ENCODE measurements at regions not wholly inside any gene's neighbourhood (a gene's known extent, or its start where the extent isn't known, plus 50 kb on each side); places are given as distances from the start of the nearest gene placed in this dataset.
"Not testable (repeated sequence)": the region's sequence is repeated elsewhere in the genome, so short reads cannot be mapped to it uniquely, and the experiment has no call there.

DNA sequence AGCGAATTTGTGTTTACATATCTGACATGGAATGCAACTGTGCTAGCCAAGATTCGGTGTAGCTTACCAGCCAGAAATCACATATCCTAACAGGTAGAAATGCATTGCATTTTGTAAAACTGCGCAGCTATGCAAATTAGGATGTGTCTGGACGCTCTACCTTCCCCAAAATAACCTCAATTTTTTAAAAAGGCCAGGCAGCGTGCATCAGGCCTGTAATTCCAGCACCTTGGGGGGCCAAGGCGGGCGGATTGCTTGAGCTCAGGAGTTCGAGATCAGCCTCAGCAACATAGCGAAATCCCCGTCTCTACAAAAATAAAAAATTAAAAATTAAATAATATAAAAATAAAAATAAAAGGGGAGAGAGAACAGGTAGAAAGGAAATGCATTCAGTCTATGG is 305.0 kb downstream of the TYW1 start:
- Mint-ChIP-seq H3K36me3 (peaks cover 5 to 18% of the 10 kb centered on the region in 2 donors), H3K4me1 (peaks cover 14 to 22% of the 10 kb centered on the region in 2 donors), H3K27ac (no peak overlapping the region), H3K9me3 (no peaks in the 10 kb centered on the region), H3K27me3 (no peaks in the 10 kb centered on the region), H3K4me3 (peak overlapping the region; percentile 89 to 95)
- DNase-seq: no peak
- ATAC-seq (replicated peaks): no peak

DNA sequence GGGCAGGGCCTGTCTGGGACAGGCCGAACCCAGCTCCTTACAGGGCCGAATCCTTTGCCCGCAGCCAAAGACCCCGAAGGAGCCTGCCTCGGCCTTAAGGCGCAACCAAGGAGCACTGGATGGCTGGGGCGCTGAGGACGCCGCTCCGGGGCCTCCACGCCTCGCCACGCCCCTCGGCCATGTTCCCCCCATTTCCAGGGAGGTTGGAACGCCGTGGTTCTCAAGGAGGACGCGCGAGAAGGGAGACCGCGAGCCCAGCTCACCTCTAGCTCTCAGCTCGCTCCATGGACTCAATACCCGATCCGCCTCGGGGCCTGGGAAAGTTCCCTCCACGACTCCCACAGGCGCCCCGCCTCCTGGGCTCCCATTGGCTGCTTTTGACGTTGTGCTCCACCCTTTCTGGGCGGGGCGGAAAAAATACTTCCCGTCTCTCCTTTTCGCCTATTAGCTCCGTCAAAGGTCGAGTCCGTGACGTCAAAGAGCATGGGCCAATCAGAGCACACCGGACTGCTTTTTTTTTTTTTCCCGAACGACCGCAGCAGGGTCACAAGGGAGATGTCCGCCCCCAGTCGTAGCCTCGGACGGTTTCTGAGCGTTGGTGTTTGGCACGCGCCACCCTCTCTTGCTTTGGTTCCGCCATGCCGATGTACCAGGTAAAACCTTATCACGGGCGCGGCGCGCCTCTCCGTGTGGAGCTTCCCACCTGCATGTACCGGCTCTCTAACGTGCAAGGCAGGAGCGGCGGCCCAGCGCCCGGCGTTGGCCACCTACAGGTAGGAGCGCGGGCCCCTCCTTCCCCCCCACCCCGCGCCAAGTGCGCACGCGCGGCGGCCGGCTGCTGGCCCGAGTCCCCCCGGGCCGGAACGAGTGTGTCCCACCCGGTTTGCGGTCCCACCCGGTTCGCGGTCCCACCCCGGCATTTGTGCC is 305.7 kb downstream of the TYW1 start:
- peaks cover 14 to 22% of the 10 kb centered on the region in 2 donors for H3K4me1 Mint-ChIP-seq
- peak overlapping the region; percentile 89 to 95 for H3K4me3 Mint-ChIP-seq
- peaks cover 7 to 24% of the 10 kb centered on the region in 2 donors for H3K36me3 Mint-ChIP-seq
- DNase-seq (peak; percentile 97), ATAC-seq (replicated peaks) (peak; percentile 90 to 91)
- no peaks in the 10 kb centered on the region for H3K9me3 Mint-ChIP-seq
- H3K27ac Mint-ChIP-seq: peak overlapping the region; percentile 98
- H3K27me3 Mint-ChIP-seq: no peaks in the 10 kb centered on the region

DNA sequence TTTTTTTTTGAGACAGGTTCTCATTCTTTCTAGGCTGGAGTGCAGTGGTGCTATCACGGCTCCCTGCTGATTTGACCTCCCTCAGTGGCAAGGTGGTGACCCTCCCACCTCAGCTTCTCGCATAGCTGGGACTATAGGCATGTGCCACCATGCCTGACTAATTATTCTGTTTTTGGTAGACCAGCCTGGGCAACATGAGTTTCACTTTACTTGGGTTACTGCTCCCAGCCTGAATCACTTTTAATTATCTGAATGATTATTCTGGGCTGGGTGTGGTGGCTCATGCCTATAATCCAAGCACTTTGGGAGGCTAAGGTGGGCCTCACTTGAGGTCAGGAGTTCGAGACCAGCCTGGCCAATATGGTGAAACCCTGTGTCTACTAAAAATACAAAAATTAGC is 308.2 kb downstream of the TYW1 start:
- ATAC-seq (replicated peaks) (peak; percentile 15 to 22), DNase-seq (peak; percentile 3)
- H3K27me3 Mint-ChIP-seq, H3K9me3 Mint-ChIP-seq: not testable (repeated sequence)
- H3K4me1 Mint-ChIP-seq: peaks cover 13 to 22% of the 10 kb centered on the region in 2 donors
- H3K4me3 Mint-ChIP-seq: peak overlapping the region; percentile 25 to 71
- H3K36me3 Mint-ChIP-seq: peaks cover 23 to 39% of the 10 kb centered on the region in 2 donors
- peak overlapping the region; percentile 63 for H3K27ac Mint-ChIP-seq

DNA sequence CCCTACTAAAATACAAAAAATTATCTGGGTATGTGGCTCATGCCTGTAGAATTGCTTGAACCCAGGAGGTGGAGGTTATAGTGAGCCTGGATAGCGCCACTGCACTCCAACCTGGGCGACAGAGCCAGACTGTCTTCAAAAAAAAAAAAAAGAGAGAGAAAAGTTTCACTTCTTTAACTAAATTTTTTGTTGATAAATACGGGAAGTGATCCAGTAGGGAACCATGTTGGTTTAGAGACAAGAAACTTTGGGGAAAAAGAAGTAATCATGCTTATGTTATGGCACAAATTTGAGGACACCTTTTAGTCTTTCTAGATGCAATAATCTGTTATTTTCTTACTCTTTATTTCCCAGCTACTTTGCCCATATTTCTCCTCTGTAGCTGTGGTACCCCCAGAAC is 309.7 kb downstream of the TYW1 start:
- Mint-ChIP-seq H3K9me3 (no peaks in the 10 kb centered on the region), H3K36me3 (peaks cover 28 to 51% of the 10 kb centered on the region in 2 donors), H3K27ac (peak overlapping the region; percentile 37), H3K4me3 (no peak overlapping the region), H3K4me1 (peaks cover 12 to 22% of the 10 kb centered on the region in 2 donors), H3K27me3 (no peaks in the 10 kb centered on the region)
- DNase-seq (no peak), ATAC-seq (replicated peaks) (no peak)

DNA sequence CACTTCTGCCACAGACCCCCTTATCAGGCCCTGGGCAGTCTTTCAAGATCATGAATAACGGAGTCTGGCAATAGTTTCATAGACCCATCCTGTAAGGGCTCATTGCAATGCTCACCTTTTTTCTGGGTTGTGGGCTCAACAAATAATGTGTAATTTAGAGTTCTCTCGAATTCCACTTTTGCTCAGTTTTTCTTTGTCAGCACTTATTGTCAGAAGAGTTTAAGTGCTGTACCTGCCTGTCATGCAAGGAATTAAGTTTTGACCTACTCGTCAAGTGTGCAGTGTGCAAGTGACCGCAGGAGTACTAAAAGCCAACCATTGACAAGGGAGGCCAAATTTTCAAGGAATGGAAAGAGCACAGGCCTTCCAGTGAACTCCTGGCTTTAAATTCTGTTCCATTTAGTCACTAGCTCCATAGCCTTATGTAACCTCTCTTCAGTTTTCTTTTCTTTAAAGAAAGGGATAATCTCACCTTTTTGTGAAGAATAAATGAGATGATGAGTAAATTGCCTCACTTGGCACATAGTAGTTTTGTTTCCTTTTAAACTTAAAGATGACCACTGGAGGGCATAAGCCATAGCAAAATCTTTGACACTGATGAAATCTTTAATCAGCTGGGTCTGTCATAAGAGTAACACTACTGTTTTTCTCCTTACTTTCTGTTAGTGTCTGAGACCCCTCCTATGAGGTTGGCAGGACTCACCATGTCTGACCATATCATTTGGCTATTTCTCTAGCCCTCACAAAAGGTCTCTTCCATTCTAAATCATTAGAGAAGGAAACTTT is 313.3 kb downstream of the TYW1 start:
- no peak for DNase-seq
- no peaks in the 10 kb centered on the region for H3K9me3 Mint-ChIP-seq
- no peak for ATAC-seq (replicated peaks)
- peaks cover 9 to 11% of the 10 kb centered on the region in 2 donors for H3K4me1 Mint-ChIP-seq
- H3K4me3 Mint-ChIP-seq: no peak overlapping the region
- H3K27me3 Mint-ChIP-seq: no peaks in the 10 kb centered on the region
- peaks cover 37 to 72% of the 10 kb centered on the region in 2 donors for H3K36me3 Mint-ChIP-seq
- H3K27ac Mint-ChIP-seq: no peak overlapping the region

DNA sequence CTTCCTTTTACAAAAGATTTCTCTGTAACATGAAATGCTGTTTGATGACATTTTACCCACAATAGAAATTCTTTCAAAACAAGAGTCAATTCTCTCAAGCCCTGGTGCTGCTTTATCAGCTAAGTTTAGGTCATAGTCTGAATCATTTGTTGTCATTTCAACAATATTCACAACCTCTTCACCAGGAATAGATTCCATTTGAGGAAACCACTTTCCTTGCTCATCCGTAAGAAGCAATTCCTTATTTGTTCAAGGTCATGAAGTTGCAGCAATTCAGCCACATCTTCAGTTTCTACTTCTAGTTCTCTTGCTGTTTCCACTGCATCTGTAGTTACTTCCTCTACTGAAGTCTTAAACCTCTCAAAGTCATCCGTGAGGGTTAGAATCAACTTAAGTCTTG is 315.3 kb downstream of the TYW1 start:
- no peaks in the 10 kb centered on the region for H3K9me3 Mint-ChIP-seq
- ATAC-seq (replicated peaks): no peak
- H3K27me3 Mint-ChIP-seq: no peaks in the 10 kb centered on the region
- no peak overlapping the region for H3K27ac Mint-ChIP-seq
- DNase-seq: no peak
- peaks cover 44 to 73% of the 10 kb centered on the region in 2 donors for H3K36me3 Mint-ChIP-seq
- peaks cover 0 to 5% of the 10 kb centered on the region in 2 donors for H3K4me1 Mint-ChIP-seq
- no peak overlapping the region for H3K4me3 Mint-ChIP-seq

DNA sequence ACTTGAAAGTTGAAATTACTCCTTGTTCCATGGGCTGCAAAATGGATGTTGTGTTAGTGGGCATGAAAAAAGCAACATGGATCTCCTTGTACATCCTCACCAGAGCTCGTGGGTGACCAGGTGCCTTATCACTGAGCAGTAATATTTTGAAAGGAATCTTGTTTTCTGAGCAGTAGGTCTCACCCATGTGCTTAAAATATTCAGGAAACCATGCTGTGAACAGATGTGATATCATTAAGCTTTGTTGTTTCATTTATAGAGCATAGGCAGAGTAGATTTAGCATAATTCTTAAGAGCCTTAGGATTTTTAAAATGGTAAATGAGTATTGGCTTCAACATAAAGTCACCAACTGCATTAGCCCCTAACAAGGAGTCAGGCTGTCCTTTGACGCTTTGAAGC is 316.6 kb downstream of the TYW1 start:
- peaks cover 0 to 5% of the 10 kb centered on the region in 2 donors for H3K4me1 Mint-ChIP-seq
- H3K27me3 Mint-ChIP-seq: no peaks in the 10 kb centered on the region
- H3K36me3 Mint-ChIP-seq: peaks cover 44 to 68% of the 10 kb centered on the region in 2 donors
- no peaks in the 10 kb centered on the region for H3K9me3 Mint-ChIP-seq
- no peak for DNase-seq
- H3K27ac Mint-ChIP-seq: no peak overlapping the region
- H3K4me3 Mint-ChIP-seq: no peak overlapping the region
- ATAC-seq (replicated peaks): no peak

DNA sequence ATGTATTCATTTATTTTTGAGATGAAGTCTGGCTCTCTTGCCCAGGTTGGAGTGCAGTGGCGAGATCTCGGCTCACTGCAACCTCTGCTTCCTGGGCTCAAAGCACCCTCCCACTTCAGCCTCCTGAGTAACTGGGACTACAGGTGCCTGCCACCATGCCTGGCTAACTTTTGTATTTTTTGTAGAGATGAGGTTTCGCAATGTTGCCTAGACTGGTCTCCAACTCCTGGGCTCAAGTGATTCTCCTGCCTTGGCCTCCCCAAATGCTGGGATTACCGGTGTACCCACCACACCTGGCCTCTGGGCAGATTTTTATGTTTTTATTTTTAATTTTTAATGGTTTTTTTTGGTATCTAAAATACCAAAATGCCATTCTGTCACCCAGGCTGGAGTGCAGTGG is 320.3 kb downstream of the TYW1 start:
- not testable (repeated sequence) for DNase-seq; H3K27ac Mint-ChIP-seq; H3K27me3 Mint-ChIP-seq; H3K4me3 Mint-ChIP-seq; ATAC-seq (replicated peaks); H3K4me1 Mint-ChIP-seq; H3K9me3 Mint-ChIP-seq
- H3K36me3 Mint-ChIP-seq: peaks cover 35 to 43% of the 10 kb centered on the region in 2 donors

DNA sequence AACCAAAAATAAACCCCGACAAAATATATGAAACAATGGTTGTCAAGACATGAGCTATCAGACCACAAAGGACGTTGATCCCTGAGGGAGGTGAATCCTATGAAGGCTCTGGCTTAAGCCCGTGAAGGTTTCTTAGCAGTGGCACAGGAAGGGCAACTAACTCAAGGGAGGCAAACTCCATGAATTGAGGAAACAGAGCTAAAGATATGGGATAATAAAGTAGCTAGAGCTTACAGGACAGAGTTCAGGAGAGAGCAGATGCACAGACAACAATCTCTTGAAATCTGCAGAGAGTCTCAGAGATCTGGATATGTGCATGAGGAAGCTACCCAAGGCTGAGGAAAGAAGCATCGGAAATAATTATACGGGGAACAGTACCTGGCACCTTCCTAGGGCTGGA is 331.6 kb downstream of the TYW1 start:
- H3K9me3 Mint-ChIP-seq; H3K27me3 Mint-ChIP-seq; DNase-seq; ATAC-seq (replicated peaks); H3K27ac Mint-ChIP-seq; H3K4me3 Mint-ChIP-seq; H3K4me1 Mint-ChIP-seq; H3K36me3 Mint-ChIP-seq: not testable (repeated sequence)

DNA sequence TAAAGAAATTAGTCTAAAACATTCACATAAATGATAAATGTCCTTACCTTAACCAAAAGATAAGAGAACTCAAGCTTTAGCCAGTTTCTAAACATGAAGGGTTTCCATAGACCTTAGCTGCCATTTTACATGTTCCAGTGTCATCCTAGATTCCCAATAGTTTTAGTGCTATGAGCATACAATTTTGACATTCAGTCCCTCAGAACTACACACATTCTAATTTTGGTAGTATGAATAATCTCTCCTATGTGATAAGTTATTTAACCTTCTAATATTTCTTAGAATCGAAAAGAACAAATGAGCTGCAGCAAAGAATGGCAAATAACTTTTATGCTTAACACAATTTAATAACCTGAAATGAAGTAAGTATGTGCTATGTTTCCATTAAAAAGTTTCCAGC is 338.5 kb downstream of the TYW1 start:
- ATAC-seq (replicated peaks); H3K27ac Mint-ChIP-seq; H3K27me3 Mint-ChIP-seq; DNase-seq; H3K9me3 Mint-ChIP-seq; H3K4me3 Mint-ChIP-seq; H3K4me1 Mint-ChIP-seq; H3K36me3 Mint-ChIP-seq: not testable (repeated sequence)

DNA sequence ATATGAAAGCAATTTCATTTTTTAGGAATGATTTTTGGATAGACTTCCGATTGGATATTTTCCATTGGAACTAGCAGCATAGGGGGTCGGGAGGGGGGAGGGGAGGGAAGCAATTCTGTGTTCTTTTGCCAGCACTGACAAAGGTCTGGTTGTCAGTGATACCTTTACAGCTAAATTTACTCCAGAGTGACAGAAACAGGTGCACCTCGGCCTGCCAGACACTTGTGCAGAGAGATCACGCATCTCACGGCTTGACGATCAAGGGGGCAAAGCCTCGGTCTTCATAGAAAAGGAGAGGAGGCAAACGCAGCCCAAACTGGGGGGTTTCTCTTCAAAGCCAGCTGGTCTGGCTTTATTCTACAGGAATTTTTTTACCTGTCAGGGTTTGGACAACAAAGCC is 339.0 kb downstream of the TYW1 start:
- peaks cover 6 to 11% of the 10 kb centered on the region in 2 donors for H3K36me3 Mint-ChIP-seq
- not testable (repeated sequence) for H3K4me1 Mint-ChIP-seq; H3K27ac Mint-ChIP-seq; H3K9me3 Mint-ChIP-seq; ATAC-seq (replicated peaks); H3K4me3 Mint-ChIP-seq; H3K27me3 Mint-ChIP-seq; DNase-seq

DNA sequence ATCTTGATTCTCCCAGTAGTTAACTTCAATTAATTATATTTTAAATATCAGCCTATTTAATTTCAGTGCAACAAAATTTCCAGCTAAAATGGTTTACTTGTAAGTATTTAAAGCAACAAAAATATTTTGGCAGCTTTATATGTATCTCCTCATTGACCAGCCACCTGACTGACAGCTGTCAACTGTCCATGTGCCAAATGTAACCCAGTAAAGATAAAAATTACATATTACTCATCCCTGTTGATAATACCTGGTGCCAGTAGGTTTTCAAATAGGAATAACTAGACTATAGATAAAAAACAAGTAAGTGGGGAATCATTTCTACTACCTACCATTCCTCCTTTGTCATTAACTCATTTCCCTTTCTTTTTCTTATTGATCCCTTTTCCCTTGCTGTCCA is 341.9 kb downstream of the TYW1 start:
- ATAC-seq (replicated peaks); H3K4me1 Mint-ChIP-seq; H3K27ac Mint-ChIP-seq; H3K27me3 Mint-ChIP-seq; DNase-seq; H3K4me3 Mint-ChIP-seq; H3K9me3 Mint-ChIP-seq: not testable (repeated sequence)
- peaks cover 25 to 33% of the 10 kb centered on the region in 2 donors for H3K36me3 Mint-ChIP-seq

DNA sequence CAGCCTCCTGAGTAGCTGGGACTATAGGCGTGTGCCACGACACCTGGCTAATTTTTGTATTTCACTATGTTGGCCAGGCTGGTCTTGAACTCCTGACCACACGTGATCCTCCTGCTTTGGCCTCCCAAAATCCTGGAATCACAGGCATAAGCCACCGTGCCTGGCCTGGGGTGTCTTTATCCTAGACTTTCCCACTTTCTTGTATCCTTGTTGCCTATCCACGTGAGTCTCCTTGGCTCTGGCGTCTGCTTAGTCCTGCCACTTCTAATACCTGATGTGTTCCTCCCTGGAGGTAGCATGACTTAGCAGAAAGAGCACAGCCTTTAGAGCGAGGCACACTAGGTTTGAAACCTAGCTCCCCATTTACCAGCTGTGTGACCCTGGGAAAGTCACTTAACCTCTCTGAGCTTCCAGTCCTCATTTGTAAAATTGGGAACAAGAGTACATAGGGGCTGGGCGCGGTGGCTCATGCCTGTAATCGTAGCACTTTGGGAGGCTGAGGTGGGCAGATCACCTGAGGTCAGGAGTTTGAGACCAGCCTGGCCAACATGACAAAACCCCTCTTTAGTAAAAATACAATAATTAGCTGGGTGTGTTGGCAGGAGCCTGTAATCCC is 344.6 kb downstream of the TYW1 start:
- DNase-seq: no peak
- no peaks in the 10 kb centered on the region for H3K4me1 Mint-ChIP-seq
- H3K36me3 Mint-ChIP-seq: peaks cover 41 to 58% of the 10 kb centered on the region in 2 donors
- no peak for ATAC-seq (replicated peaks)
- H3K27me3 Mint-ChIP-seq: no peaks in the 10 kb centered on the region
- H3K4me3 Mint-ChIP-seq: no peak overlapping the region
- H3K27ac Mint-ChIP-seq: no peak overlapping the region
- peaks cover 0 to 4% of the 10 kb centered on the region in 2 donors for H3K9me3 Mint-ChIP-seq

DNA sequence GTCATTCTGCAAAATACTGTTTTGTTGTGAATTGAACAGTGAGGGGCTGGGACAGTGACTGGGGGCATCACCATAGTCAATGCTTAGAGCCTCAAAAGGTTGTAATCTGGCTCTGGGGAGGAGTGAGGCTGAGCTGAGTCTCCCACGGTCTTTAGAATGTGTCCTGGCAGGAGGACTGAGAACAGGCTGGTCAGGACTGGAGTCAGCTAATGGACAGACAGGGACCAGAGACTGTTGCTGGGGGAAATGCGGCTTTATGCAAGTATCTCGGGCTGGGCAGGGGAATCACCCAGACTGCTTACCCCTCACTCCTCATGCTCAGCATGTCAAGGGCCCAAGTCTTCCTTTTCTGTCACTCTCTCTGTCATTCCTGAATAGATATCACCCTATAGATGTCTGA is 346.5 kb downstream of the TYW1 start:
- Mint-ChIP-seq H3K36me3 (peaks cover 41 to 58% of the 10 kb centered on the region in 2 donors), H3K9me3 (peaks cover 0 to 4% of the 10 kb centered on the region in 2 donors)

More for the DNA sequence above, 346.5 kb downstream of the TYW1 start:
- H3K4me3 Mint-ChIP-seq: no peak overlapping the region
- no peak overlapping the region for H3K27ac Mint-ChIP-seq
- DNase-seq (no peak), ATAC-seq (replicated peaks) (no peak)
- no peaks in the 10 kb centered on the region for H3K27me3 Mint-ChIP-seq
- no peaks in the 10 kb centered on the region for H3K4me1 Mint-ChIP-seq

Measured in stimulated activated naive B cell treated with anti-CD40 and anti-IgM and Interleukin-4, amounts not matched to agents 10 μg/mL and 1 μg/mL and 100 μg/mL, for 72 hours (primary cell).